HG03108 (cell line): ENCODE measurements at regions not wholly inside any gene's neighbourhood (a gene's known extent, or its start where the extent isn't known, plus 50 kb on each side); places are given as distances from the start of the nearest gene placed in this dataset.

ENCODE experiments used
- ATAC-seq: cut with Tn5 transposase; IDR thresholded peaks from one replicate; pipeline ENCODE4 v1.9.1; 2021; ENCODE audit warnings: moderate library complexity; ENCODE audit not compliant: unreplicated experiment

GRCh38 chr15:97899981-97900380 lies 60.5 kb upstream of the ARRDC4 start:
- ATAC-seq = no peak

- no peak for ATAC-seq
Measured at GRCh38 chr15:97902140-97902780, 58.2 kb upstream of the ARRDC4 start.

DNA sequence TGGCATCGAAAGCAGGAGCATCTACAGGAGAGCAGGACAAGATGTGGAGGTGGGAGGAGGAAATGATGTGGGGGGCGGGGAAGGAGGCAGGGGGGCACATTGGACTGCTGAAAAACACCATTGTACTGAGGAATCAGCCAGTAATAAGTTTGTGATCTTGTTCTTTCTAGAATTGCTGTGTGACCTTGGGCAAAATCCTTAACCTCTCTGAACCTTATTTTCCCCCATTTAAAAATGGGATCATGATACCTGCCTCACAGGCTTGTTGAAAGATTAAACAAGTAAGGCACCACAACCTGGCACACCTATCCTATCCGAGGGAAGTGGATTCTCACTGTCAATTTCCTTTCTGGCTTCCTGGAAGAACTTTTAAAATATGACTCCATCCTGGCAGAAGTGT lies 56.9 kb upstream of the ARRDC4 start:
- no peak for ATAC-seq

DNA sequence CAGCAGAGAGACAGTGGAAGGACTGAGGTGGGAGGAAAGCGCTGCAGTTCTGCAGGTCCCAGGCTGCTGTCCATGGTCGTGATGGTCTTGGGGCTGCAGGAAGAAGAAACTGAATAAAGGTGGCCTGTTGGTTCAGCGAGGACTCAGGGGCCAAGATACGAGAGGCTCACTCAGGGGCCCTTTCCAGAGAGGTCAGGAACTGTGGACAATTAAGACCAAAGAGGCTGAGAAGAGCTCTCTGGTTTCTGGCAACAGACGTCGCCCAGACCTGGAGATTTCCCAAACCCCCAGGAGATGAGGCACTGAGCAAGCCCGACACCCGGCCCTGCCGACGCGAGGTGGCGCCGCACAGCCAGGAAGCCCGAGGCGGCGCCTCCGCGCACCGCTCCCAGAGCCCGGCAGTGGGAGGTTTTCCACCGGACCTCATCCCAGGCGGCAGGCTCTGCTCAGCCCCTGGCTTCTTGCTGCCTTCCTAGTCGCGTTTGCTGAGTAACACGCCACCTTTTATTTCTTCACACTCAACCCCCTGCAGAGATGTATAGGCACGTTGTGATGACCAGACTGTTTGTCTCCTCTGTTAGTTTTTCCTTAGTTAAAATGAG lies 56.4 kb upstream of the ARRDC4 start:
- no peak for ATAC-seq

DNA sequence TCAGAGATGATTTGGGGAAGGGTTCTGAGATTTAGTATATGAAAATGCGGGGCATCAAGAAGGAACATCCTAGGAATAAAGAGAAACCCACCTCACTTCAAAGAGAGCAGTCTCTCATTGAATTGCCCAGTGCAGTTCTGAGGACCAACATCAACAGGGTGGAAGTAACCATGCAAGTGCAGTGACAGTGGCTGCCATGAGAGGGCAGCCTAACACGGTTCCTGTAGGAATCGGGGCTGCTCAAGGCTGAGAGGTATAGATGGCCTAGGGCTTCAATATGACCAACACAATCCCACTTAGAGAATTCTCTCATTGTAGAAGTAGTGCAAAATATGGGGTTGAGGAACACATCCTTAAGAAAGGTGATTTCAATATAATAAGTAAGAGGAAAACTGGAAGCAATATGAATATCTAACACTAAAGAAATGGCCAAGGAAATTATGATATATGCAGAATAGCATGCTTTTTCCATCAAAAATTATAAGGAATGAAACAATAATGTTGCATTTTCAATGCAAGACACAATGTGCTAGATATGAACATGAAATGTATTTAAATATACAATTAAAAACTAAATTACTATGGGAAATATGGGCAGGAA lies 51.1 kb upstream of the ARRDC4 start:
- ATAC-seq = peak; percentile 87
